NCI-H1092 treated with DMSO at 0.1 percent for 48 hours (cell line): ENCODE measurements at regions not wholly inside any gene's neighbourhood (a gene's known extent, or its start where the extent isn't known, plus 50 kb on each side); places are given as distances from the start of the nearest gene placed in this dataset.

Experiments
- DNase-seq: peaks from one replicate; lab custom pipeline; 2025; lab: John Stamatoyannopoulos, UW

DNA sequence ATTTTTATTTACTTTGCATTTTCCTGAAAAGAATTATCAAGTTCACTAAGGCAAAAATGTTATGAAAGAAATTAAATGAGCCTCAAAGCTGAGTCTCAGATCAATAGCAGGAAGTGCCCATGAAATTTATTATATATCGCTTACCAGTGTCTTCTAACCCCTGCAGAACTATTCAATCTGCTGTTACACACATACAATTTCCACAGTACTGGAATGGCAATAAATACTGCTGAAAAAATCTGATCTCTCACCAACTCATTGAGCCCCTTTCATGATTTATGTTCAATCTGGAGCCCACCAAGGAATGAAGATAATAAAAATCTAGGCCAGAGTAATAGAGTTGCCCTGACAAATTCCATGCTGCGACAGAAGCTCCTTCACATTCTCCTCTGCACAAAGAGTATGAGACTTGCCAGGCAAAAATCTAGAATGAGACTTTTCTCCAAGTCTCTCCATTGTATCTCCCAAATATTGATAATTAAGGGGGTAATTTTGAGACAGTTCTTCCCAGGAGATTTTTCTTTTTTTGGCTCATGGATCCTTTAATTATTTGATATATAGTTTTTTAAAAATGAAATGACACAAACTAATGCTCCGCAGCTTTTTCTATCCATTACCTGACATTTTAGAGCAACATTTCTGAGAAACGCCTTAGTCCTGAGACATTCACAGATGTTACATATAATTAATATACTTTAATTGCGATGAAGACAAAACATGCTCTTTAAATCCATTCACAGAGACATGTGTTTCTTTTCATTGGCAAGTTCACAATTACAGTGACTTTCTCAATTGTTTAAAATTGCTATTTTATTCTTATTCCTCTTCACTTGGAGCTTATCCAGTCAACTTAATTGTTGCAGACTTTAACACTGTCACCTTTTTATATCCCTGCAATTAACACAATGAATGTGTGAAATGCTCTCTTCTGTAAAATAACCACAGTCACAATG, 1020.4 kb downstream of the CBLN2 start:
- no peak for DNase-seq

DNA sequence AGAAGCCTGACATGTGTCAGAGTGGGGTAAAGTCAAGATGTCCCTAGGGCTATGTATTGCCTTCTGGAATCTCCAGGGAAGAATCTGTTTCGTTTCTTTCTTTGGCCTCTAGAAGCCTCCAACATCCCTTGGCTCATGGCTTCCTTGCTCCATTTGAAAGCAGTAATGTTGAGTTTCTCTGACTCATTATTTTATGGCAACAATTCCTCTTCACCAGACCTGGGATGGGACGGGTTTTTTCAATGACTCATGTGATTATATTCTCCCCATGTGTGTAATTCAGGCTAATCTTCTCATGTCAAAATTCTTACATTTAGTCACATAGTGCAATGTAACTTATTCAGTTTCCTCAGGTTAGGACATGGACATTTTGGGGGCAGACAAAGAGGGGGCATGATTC, 1038.6 kb downstream of the CBLN2 start:
- DNase-seq: no peak

DNA sequence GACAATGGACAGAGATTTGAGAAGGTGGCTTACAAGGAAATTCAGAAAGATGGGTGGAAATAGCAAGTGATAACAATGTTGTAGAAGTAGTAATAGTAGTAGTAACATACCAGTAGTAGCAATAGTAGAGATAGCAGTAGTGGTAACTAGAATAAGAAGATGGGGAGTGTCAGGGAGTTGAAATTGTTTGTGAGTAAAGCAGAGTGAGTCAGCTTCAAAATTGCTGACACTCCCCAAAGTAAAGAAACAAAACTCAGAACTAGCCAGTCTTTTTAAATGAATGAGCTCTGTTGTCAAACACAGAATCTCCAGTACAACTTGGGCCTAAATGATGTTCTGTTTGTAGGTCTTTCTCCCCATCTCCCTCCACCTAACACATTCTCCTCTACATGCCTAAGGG, 1040.9 kb downstream of the CBLN2 start:
- DNase-seq: no peak

DNA sequence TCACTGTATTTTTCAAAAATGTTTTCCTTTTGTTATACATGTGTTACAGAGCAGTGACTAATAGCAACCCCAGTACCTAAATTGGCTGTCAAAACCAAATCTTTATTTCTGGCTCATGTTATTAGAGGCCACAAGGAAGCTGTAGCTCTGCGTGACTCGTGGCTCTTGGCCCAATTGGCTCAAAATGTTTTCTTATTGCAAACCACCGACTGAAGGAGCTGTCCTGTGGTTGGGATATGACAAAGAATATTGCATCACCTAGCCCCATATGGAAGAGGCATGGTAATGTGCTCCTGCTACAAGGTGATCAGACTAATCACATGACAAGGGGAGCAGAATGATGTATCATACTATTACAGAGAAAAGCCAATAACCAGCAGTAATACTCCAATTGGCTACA, 1058.5 kb downstream of the CBLN2 start:
- DNase-seq: no peak

DNA sequence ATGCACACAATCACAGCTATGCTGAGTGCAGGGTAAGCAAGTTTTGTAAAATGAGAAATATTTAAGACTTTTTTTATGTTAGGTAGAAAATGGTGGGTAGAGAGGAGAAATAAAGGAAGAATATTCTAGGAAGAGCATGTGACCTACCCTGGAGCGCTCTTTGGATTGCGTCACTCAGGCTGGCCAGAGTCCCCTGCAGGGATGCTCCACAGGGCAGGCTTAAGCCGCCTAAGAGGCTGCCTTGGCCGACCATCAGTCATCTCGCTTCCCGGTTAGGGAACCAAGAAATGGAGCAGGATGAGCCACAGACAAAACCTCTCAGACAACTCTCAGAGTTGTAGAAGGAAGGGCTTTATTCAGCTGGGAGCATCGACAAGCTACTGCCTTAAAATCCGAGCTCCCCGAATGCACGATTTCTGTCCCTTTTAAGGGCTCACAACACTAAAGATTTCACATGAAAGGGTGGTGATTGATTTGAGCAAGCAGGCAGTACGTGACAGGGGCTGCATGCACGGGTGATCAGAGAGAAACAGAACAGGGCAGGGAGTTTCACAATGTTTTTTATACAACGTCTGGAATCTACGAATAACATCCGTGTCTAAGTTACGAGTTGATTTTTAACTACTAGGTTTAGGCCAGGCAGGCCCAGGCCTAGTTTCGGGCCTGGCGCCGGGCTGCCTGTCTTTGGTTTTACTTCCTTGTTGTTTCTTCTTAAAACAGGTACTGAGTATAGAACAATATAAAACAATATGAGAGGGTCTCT, 1072.0 kb downstream of the CBLN2 start:
- DNase-seq: no peak

DNA sequence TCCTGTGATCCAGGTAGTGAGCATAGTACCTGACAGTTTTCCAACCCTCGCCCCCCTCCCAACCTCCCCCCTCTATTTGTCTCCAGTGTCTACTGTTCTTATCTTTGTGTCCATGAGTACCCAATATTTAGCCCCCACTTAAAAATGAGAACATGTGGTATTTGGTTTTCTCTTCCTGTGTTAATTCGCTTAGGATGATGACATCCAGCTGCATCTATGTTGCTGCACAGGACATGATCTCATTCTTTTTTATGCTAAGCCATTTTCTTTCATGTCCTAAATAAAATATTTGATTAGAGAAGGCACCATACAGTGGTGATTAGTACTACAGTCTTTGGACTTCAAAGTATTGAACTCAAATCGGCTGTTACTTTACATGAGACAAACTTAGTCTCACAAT, 1087.9 kb downstream of the CBLN2 start:
- DNase-seq: no peak

DNA sequence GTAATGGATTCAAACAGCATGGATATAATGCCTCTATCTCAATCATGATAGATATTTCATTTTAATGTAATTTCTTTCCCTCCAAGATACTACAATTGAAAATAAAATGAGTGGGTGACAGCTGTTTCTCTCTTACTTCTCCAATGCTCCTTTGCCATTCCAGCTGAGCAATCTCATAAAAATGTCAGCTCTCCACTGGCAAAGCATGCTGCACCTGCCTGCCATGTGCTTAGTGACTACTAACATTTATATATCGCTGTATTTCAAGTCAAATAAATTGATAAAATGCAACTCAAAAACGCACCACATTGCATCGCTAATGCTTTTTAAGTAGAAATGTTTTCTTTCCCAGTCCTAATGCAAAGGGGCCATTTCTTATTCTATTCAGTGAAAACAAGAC, 1093.9 kb downstream of the CBLN2 start:
- peak; percentile 78 for DNase-seq

DNA sequence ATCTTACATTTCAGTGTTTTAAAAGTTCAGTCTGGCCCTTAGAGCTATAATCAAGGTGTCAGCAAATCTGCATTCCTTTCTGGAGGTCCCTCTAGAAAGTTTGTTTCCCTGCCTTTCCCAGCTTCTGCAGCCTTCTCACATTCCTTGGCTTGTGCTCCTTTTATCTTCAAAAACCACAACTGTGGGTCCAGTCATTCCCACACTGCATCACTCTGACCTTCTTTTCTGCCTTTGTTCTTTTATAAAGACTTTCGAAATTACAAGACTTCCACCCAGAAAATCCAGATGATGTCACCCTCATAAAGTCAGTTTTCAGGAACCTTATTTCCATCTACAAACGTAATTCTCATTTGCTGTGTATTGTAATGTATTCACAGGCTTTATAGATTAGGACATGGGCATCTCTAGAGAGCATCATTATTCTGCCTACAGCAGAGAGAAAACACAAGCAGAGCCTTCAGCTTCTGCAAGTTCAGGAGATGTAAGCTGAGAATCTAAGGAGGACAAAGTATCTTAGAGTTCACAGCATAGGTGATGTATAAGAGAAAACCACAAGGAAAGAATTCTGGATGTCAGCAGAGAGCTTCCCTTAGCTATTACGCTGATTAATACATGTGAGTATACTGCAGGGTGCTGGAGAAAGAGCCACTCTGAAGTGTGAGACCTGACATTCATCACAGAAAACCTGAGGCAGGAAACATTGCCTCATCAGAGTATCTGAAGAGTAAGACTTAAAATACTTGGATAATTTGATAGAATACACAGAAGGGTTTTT, 1100.2 kb downstream of the CBLN2 start:
- DNase-seq: no peak

DNA sequence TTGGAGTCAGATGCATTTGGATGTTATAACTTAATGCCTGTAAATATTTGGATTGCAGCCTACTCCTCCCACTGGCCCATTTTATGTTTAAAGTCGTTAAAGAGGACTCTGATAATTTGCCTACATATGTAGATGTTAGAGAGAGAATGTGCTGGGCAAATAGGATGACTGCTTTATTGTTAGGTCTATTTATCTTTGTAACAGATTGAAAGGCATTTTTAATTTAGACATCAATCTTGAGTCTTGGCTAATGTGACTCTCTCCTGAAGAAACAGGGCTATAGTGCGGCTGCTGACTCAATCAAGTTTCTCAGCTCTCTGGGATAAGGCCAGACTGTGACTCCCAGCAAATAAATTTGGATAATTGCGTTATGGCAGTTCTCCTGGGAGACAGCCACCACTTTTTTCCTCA, 1101.4 kb downstream of the CBLN2 start:
- DNase-seq: peak; percentile 68

DNA sequence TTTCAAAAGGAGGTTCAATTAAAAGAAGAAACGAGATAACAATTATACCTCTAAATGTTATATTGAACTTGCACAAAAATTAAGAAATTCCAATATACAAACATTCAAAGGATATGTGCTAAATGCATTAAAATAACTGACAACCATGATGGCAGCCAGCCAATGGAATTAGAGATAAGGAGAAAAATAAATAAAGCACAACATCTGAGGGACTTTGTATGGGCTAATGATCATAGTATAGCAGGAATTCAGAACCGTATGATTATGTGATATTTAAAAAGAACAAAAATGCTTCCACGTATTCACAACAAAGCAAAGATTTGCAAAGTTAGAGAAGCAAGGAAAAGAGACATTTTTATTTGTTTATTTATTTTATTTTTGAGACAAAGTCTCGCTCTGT, 1103.0 kb downstream of the CBLN2 start:
- DNase-seq: no peak

DNA sequence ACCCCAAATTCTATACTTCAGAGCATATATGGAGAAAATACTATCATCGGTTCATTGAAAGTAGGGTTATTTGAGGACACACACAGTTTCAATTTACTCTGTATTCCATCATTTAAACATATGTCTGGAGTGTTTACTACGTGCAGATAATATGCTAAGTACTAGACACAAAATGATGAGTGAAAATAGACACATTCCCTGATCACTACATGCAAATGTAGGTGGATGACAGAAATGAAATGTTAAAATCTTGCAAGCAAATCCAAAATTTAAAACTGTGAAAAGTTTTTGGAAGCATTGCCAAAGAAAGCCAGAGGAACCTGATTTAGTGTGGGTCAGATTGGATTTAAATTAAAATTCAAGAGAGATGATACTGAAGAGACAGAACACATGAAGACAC, 1106.6 kb downstream of the CBLN2 start:
- no peak for DNase-seq

DNA sequence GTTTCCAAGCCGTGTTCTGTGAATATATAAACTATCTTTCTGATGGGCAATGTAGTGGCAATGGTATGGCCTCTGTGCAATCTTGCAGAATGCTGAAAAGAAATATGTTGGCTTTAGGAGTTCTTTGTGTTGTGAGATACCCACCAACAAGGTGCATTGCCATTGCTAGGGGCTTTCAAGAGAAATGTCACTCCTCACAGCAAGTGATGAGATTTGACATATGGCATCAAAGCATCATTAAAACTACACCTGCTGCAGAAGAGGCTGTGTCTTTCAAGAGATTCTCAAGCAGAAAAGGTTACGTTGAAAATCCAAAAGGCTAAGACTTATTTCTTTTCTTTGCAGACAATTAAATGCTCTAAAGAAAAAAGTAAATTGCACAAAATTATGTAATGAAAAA, 1110.8 kb downstream of the CBLN2 start:
- no peak for DNase-seq

DNA sequence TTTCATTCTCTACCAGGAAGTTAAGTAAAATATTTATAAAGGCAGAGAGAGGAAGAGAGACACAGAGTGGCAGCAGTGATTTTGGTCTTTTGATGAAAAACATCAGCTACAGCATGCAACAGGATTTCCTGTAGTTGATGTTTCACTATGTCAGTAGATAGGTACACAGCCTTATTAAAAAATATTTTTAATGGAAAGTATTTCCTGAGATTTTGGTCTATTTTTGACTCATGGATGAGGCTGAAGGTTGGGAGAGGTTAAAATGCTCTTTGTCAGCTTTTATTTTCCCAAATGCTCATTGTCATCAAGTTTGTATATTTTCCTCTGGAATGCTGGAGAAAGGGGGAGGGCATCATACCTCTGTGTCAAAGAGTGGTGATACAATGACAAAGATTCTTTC, 1112.5 kb downstream of the CBLN2 start:
- DNase-seq: no peak

DNA sequence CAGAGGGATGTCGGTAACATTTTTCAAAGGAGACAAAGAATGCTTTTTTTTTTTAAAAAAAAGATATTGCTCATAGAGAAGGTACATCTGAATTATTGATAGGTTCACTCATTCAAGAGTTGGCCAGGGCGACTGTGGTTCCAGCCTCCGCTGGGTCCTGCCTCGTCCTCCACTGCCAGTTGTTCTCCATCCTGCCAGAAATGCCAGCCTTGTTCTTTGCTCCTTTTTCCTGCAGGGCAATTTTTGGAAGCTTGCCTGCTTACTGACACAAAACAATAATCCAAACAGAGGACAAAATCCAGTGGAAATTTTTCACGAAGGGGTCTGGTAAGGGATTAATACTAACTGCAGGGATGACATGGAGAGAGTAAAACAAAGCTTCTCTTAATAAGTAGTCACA, 1113.0 kb downstream of the CBLN2 start:
- DNase-seq: no peak

DNA sequence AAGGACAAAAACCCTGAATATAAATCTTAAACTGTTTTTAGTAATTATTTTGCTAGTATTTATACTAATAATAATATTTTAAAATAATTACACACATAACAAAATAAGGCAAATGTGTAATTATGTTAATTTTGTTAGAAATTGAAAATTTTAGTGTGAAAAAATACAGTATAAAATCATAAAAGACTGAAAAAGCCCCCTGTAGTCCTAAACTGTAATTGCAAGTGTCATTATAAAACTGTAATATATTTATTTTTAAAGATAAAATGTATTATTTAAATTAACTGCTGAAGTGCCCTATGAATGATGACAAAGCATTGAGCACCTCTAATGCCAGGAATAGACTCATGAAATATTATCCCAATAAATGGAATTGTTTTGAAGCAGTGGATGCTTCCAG, 1117.7 kb downstream of the CBLN2 start:
- no peak for DNase-seq

DNA sequence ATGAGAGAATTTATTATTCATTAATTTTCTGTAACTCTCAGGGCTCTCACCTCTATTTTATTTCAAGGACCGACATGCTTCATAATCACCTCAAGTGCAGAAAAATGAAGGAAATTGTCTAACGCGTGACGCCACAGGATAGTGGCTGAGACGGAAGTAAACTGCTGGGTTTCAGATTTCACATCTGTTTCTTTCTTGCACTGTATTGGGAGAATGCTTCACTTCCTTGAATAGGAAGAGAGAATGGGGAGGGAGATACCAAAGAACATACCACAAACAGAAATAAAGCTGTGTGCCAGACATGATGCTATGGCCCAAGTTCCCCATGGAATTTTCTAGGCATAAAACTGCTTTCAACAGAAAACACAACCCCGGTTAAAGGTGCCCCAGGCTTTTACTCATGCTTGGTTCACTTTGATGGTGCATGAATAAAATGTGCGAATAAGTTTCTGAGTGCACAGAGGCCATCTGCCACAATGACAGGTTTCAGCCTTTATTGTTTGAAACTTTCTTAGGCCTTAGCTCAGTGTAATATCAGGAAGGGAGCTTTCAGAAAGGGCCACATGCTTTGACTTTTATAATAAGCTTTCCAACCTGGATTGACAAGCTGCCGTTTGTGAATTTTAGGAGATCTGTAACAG, 1116.4 kb downstream of the SOCS6 start:
- DNase-seq: no peak

DNA sequence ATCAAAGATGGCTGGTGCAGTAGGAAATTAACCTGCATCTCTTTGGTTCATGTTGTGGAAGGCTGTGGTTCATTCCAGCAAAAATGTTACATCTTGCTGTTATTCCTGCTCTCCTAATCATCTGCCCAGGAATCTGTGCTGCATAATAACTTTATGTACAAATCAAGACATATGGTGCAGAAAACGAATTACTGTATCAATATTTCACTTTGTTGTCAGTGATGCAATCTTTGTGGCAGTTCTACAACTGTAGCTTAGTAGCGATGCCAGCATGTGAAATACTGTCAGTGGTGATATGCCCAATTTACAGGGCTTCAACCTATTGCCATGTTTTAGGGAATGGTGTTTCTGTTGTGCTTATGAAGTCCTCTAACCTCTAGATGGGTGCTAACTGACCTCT, 1114.7 kb downstream of the SOCS6 start:
- no peak for DNase-seq

DNA sequence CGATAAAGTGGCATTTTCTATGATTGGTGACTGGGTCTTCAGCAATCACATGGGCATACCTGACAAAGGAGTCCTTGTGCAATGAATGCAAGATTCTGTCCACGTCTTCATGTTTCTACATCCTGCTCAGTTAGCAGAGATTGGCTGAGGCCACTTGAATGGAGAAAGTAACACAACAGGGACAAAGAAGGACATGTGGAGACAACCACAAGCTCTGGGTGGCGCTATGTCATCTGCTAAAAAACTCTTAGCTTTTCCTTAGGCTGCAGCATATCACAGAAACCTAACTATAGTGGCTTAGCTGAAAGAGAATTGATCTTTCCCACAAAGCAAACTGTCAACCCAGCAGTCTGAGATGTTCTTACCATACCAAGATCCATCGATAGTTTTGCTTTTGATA, 1109.7 kb downstream of the SOCS6 start:
- DNase-seq: peak; percentile 82

DNA sequence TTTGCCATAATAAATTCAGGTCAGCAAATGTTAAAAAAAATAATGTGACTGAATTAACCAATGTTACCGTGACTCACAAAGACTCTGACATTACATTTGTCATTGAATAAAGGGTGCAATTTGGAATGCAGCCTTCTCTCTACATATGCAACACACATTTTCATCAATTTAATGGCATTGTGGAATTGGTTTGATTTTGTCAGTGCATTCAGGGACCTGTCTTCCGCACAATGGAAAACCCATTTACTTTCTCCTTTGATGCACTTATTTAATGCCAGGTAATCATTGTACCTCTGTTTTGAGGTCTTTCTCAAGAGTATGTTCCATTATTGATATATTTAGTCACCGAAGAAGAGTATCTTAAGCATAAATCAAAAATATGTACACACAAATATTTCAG, 1099.3 kb downstream of the SOCS6 start:
- no peak for DNase-seq

DNA sequence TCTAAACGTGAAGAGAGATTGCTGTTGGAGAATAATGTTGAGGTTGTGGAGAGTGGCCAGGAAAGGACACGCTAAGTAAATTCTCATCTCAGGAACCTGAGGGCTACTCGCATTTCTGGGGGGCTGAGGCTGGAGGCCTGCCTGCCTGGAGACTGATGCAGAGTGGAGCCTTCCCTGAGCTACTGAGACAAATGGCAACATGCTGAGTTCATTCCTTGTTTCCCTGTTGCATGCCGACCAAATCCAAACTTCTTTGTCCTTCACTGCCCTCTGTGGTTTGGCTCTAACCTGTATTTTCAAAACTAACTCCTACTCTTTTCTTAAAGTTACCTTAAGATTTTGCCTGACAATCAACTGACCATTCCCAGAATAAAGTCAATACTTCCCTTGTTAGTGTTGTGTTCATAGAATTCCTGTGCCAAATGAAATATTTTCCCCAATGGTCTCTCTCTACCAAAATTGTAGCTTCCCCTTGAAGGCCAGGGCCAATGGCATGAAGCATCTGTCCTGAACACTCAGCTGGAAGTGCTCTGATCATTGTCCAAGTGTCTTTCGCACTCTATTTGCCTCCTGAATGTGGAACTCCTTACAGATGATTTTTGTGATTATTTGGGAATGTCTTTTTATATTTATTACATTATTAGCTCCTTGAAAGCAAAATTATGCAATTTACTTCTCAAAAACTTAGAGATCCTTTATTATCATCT, 1085.6 kb downstream of the SOCS6 start:
- no peak for DNase-seq

DNA sequence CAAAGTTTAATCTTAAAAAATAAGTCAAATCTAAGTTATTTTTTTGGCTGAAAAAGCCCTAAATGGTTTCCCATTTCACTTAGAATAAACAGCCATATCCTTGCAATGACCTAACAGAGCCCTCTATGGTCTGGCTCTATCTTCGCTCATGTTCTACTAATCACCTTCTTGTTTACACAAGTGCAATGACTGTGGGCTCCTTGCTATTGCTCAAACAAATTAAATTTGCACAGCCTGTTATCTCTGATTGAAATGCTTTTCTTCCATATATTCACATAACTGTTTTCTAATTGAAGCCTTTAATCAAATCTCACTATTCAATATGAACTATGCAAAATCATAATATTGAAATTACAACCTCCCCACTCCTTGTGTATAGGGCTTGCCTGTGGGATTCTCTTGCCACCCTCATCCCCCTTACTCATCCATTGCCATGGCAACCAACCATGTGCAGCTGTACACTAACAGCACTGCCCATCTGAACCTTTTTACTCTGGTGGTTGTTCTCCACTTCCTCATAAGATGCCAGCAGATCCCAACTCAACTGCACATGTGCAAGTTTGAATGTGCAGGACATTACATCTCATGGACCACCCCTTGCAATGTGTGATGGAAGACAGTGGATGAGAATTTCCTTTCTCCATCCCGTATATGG, 1083.2 kb downstream of the SOCS6 start:
- DNase-seq: no peak
